ENCODE measurements at regions not wholly inside any gene's neighbourhood (a gene's known extent, or its start where the extent isn't known, plus 50 kb on each side); places are given as distances from the start of the nearest gene placed in this dataset.

DNA sequence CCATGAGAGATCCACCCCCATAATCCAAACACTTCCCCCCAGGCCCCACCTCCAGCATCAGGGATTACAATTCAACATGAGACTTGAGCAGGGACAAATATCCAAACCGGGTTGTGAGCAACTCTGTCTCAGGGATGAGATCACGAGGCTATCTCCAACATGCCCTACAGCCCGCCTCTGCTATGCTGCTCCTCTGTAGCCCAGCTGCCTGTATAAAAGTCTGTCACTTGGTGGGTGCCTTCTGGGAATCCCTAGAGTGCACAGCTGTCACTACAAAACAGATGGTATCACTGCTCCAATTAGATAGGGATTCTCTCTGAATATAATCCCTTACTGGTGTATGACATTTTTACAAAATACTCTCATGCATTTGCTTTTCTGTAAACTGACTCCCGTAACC is 114.9 kb upstream of the NANOS1 start:
- no peak for DNase-seq
- intact Hi-C loops (cut with DNase I) = no loop called here
- Histone ChIP-seq H3K27me3 (no peaks in the 10 kb centered on the region), H3K36me3 (no peaks in the 10 kb centered on the region), H3K4me3 (replicated peaks in 1 of 3) (no peak overlapping the region), H3K27ac (no peak overlapping the region), H3K9me3 (no peaks in the 10 kb centered on the region), H3K4me1 (peaks cover 0 to 6% of the 10 kb centered on the region in 2 donors)
- TF ChIP-seq, protein P1, sequence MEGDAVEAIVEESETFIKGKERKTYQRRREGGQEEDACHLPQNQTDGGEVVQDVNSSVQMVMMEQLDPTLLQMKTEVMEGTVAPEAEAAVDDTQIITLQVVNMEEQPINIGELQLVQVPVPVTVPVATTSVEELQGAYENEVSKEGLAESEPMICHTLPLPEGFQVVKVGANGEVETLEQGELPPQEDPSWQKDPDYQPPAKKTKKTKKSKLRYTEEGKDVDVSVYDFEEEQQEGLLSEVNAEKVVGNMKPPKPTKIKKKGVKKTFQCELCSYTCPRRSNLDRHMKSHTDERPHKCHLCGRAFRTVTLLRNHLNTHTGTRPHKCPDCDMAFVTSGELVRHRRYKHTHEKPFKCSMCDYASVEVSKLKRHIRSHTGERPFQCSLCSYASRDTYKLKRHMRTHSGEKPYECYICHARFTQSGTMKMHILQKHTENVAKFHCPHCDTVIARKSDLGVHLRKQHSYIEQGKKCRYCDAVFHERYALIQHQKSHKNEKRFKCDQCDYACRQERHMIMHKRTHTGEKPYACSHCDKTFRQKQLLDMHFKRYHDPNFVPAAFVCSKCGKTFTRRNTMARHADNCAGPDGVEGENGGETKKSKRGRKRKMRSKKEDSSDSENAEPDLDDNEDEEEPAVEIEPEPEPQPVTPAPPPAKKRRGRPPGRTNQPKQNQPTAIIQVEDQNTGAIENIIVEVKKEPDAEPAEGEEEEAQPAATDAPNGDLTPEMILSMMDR (IDR thresholded peaks at IDR 0.05) = no peak
- TF ChIP-seq POLR2A (IDR thresholded peaks at IDR 0.05) = no peak
- 70 to 89% methylated on average over 4 of the region's 4 CpGs for WGBS, 2 donors

DNA sequence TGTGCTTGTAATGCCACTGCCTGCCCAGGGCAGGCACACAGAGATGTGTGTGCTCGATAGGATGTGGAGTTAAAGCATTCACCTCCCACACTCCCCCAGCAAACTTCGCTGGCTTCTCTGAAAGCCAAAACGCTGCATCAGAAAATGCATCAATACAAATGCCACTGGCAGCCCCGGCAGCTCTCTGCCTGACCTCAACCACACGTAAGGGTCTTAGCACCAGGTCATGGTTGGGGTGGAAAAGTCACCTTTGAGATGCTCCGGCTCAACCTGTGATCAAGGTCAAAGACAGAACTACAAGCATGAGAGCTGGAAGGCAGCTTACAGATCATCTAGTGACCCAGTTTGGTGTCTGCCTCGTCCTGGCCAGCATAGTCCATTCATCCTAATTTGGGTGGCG is 114.4 kb upstream of the NANOS1 start:
- intact Hi-C loops (cut with DNase I) = no loop called here
- Histone ChIP-seq H3K27ac (no peak overlapping the region), H3K36me3 (no peaks in the 10 kb centered on the region), H3K9me3 (no peaks in the 10 kb centered on the region), H3K27me3 (no peaks in the 10 kb centered on the region), H3K4me3 (replicated peaks in 1 of 3) (no peak overlapping the region), H3K4me1 (peaks cover 0 to 6% of the 10 kb centered on the region in 2 donors)
- 86 to 94% methylated on average over 8 of the region's 8 CpGs for WGBS, 2 donors
- DNase-seq = no peak
- no peak for TF ChIP-seq POLR2A (IDR thresholded peaks at IDR 0.05)
- TF ChIP-seq, protein P1 (IDR thresholded peaks at IDR 0.05) = no peak

- 92 to 93% methylated on average over 6 of the region's 6 CpGs for WGBS, 2 donors
- H3K4me3 ChIP-seq (replicated peaks in 1 of 3) = no peak overlapping the region
- DNase-seq = no peak
- peaks cover 0 to under 1% of the 10 kb centered on the region in 2 donors for H3K4me1 ChIP-seq
- TF ChIP-seq, protein P1 (IDR thresholded peaks at IDR 0.05) = no peak
- TF ChIP-seq POLR2A (IDR thresholded peaks at IDR 0.05) = no peak
- H3K9me3 ChIP-seq = no peaks in the 10 kb centered on the region
- no peak overlapping the region for H3K27ac ChIP-seq
- H3K36me3 ChIP-seq = no peaks in the 10 kb centered on the region
- H3K27me3 ChIP-seq = no peaks in the 10 kb centered on the region
- intact Hi-C loops (cut with DNase I) = no loop called here
Observed at GRCh38 chr10:118916777-118917176, 112.7 kb upstream of the NANOS1 start.

DNA sequence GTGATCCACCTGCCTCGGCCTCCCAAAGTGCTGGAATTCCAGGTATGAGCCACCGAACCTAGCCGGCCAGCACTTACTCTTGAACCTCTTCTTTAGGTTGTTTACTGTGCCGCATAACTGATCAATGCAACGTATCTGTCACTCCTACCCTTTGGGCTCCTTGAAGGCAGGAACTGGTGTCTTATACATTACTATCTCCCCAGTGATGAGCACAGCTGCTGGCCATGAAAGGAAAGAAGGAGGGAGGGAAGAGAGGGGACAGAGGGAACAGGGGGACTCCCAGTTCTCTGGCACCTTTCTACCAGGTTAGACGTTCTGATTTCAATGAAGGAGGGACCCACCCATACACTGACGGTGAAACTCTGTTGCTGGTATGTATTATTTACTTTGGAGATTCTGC is 111.8 kb upstream of the NANOS1 start:
- no peak overlapping the region for H3K27ac ChIP-seq
- no peak overlapping the region for H3K4me3 ChIP-seq (replicated peaks in 1 of 3)
- no peaks in the 10 kb centered on the region for H3K27me3 ChIP-seq
- intact Hi-C loops (cut with DNase I) = no loop called here
- DNase-seq = no peak
- TF ChIP-seq, protein P1 (IDR thresholded peaks at IDR 0.05) = no peak
- no peak for TF ChIP-seq POLR2A (IDR thresholded peaks at IDR 0.05)
- H3K4me1 ChIP-seq = peaks cover 0 to 10% of the 10 kb centered on the region in 2 donors
- no peaks in the 10 kb centered on the region for H3K36me3 ChIP-seq
- H3K9me3 ChIP-seq = no peaks in the 10 kb centered on the region
- WGBS, 2 donors = 86% methylated on average over 7 of the region's 7 CpGs

DNA sequence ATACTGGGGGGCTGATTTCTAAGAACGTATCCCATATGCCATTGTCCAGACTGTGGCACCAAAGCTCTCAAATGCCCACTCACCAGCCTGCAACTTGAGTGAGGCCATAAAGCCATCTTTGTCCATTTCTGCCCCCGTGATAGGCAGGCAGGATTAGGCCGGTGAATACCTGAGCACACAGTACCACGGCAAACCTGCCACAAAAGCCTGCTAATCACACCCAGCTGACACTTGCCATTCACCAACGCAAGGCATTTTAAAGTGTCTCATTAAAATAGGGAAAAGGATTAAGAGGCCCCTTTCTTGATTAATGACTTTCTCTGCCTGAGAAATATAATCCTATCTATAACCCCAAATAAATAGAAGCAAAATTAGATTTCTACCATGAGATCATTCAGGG is 111.4 kb upstream of the NANOS1 start:
- TF ChIP-seq POLR2A (IDR thresholded peaks at IDR 0.05) = no peak
- TF ChIP-seq, protein P1 (IDR thresholded peaks at IDR 0.05) = no peak
- Histone ChIP-seq H3K27me3 (no peaks in the 10 kb centered on the region), H3K27ac (no peak overlapping the region), H3K4me1 (peaks cover 0 to 10% of the 10 kb centered on the region in 2 donors), H3K9me3 (no peaks in the 10 kb centered on the region), H3K4me3 (replicated peaks in 1 of 3) (no peak overlapping the region), H3K36me3 (no peaks in the 10 kb centered on the region)
- intact Hi-C loops (cut with DNase I) = no loop called here
- no peak for DNase-seq
- 89 to 90% methylated on average over 5 of the region's 5 CpGs for WGBS, 2 donors

Measured in thyroid gland (tissue), 4 donors.